GM13976 (cell line): ENCODE measurements at regions not wholly inside any gene's neighbourhood (a gene's known extent, or its start where the extent isn't known, plus 50 kb on each side); places are given as distances from the start of the nearest gene placed in this dataset.

Experiments used
- DNase-seq: peaks from one replicate; pipeline ENCODE4 v3.0.0; 2012; ENCODE audit warnings: low spot score
- CTCF ChIP-seq: IDR thresholded peaks from 2 replicates; pipeline ENCODE4 v1.5.1; 2012; ENCODE audit warnings: borderline replicate concordance, mild to moderate bottlenecking; ENCODE audit not compliant: insufficient read depth; ENCODE audit errors: extremely low read depth, missing control alignments, control extremely low read depth
- in situ Hi-C: fragments of 300-500 bp; cut with MboI; formaldehyde crosslinking; loops from one replicate; pipeline ENCODE4 v1.12.0; 2022; ENCODE audit warnings: low sequenced_read_pairs, mixed read lengths, inconsistent platforms; ENCODE audit not compliant: unreplicated experiment

GRCh38 chr2:116142644-116143227 is 1671.8 kb upstream of the DDX18 start:
- in situ Hi-C loops: no loop called here
- no peak for TF ChIP-seq CTCF
- DNase-seq: no peak

GRCh38 chr2:116145031-116145430 is 1669.5 kb upstream of the DDX18 start:
- no peak for DNase-seq
- TF ChIP-seq CTCF: no peak
- in situ Hi-C loops: no loop called here

- in situ Hi-C loops: no loop called here
- DNase-seq: no peak
- TF ChIP-seq CTCF: no peak
Observed at GRCh38 chr2:116148361-116148760, 1666.1 kb upstream of the DDX18 start.

GRCh38 chr2:116153729-116154128 is 1660.8 kb upstream of the DDX18 start:
- TF ChIP-seq CTCF: no peak
- in situ Hi-C loops: no loop called here
- DNase-seq: no peak

- no peak for DNase-seq
- in situ Hi-C loops: no loop called here
- no peak for TF ChIP-seq CTCF
Observed at GRCh38 chr2:116160657-116161056, 1653.8 kb upstream of the DDX18 start.

GRCh38 chr2:116162395-116162794 is 1652.1 kb upstream of the DDX18 start:
- in situ Hi-C loops: no loop called here
- no peak for DNase-seq
- TF ChIP-seq CTCF: no peak
